K562 (cell line): ENCODE measurements at regions not wholly inside any gene's neighbourhood (a gene's known extent, or its start where the extent isn't known, plus 50 kb on each side); places are given as distances from the start of the nearest gene placed in this dataset.

Experiments used
- ATAC-seq: fragments of 200-7000 bp; cut with Tn5 transposase; 3 replicates; pipeline ENCODE4 v1.9.1; 2020; ENCODE audit warnings: moderate library complexity
- BruUV-seq: library from RNA; stranded (reverse); fragments of 400-500 nt; replicated peaks from 2 replicates; lab custom pipeline; 2021; lab: Mats Ljungman, UMichigan
- CTCF ChIA-PET: fragments of 300-600 bp; formaldehyde crosslinking; extraction: SDS; loops from one replicate; lab custom pipeline; 2021; ENCODE audit warnings: low intra/inter-chr PET ratio; lab: Yijun Ruan, JAX
- POLR2A ChIA-PET: fragments of 300-600, 350-650 bp; sonication (Branson Sonifier 250); formaldehyde crosslinking; extraction: SDS; loops from one replicate; lab custom pipeline; 2021; ENCODE audit warnings: antibody characterized with exemption, inconsistent platforms; lab: Yijun Ruan, JAX
- DNase-seq, 4 experiments: peaks; one replicate each; pipeline versions ENCODE4 v3.0.0 to v3.0.0-alpha.2; 2011 to 2018; ENCODE audit warnings: low spot score in 3 of 4, mixed read lengths in 3 of 4; ENCODE audit errors: extremely low read depth in 1 of 4
- FAIRE-seq: peaks from 2 replicates; lab custom pipeline; 2011; peaks lifted over from hg19 to GRCh38; lab: Jason Lieb, UNC
- H2AFZ ChIP-seq: 2 replicates; pipeline ENCODE4 v1.6.0; 2011; ENCODE audit warnings: low read depth, low read length, control low read depth, inconsistent platforms
- H3K27ac ChIP-seq: fragments of 200-600 bp; 3 replicates; pipeline ENCODE4 v1.8.0; 2011; ENCODE audit warnings: low read depth, mild to moderate bottlenecking, control low read depth, inconsistent platforms, low read length, moderate library complexity, mixed read lengths; ENCODE audit errors: extremely low read depth
- H3K27me3 ChIP-seq, 2 experiments: fragments of 300-600 bp in 1 of 2; 2 replicates in 1 of 2; 3 replicates in 1 of 2; pipeline versions ENCODE4 v1.6.0 to v1.8.0; 2011; ENCODE audit warnings: inconsistent platforms in 2 of 2, low read length in 2 of 2, mild to moderate bottlenecking in 1 of 2, mixed read lengths in 1 of 2, moderate library complexity in 1 of 2; ENCODE audit not compliant: control insufficient read depth in 2 of 2, insufficient read depth in 2 of 2
- H3K36me3 ChIP-seq: fragments of 300-600 bp; 3 replicates; pipeline ENCODE4 v1.8.0; 2011; ENCODE audit warnings: mild to moderate bottlenecking, low read length, inconsistent platforms; ENCODE audit not compliant: control insufficient read depth, insufficient read depth
- H3K4me1 ChIP-seq, 2 experiments: fragments of 200-600 bp in 1 of 2; replicated peaks in 1 of 2; 2 replicates in 1 of 2; 3 replicates in 1 of 2; pipeline versions ENCODE4 v1.5.1 to v1.8.0; 2011; ENCODE audit warnings: inconsistent platforms in 2 of 2, low read length in 2 of 2, mild to moderate bottlenecking in 1 of 2, mixed read lengths in 1 of 2, moderate library complexity in 1 of 2; ENCODE audit not compliant: control insufficient read depth in 2 of 2, insufficient read depth in 2 of 2
- H3K4me2 ChIP-seq: 2 replicates; pipeline ENCODE4 v1.6.1; 2011; ENCODE audit warnings: low read length, control low read depth, inconsistent platforms, mixed read lengths; ENCODE audit not compliant: insufficient read depth
- H3K4me3 ChIP-seq: fragments of 200-600 bp; sonication (generic), shearing (Covaris generic); 2 replicates; pipeline ENCODE4 v1.5.1; 2016; ENCODE audit warnings: control low read depth, inconsistent platforms
- H3K79me2 ChIP-seq: fragments of 200-600 bp; 3 replicates; pipeline ENCODE4 v1.8.0; 2011; ENCODE audit warnings: low read length, inconsistent platforms; ENCODE audit not compliant: control insufficient read depth, insufficient read depth
- H3K9ac ChIP-seq, 2 experiments: 2 replicates each; pipeline versions ENCODE4 v1.6.0 to v1.6.1; 2011; ENCODE audit warnings: low read depth in 2 of 2, low read length in 2 of 2, control low read depth in 1 of 2, inconsistent platforms in 1 of 2, mild to moderate bottlenecking in 1 of 2, mixed read lengths in 1 of 2; ENCODE audit not compliant: insufficient read depth in 1 of 2
- H3K9me1 ChIP-seq: one replicate; pipeline ENCODE4 v1.6.0; 2011; ENCODE audit warnings: inconsistent platforms, mild to moderate bottlenecking, low read length, moderate library complexity; ENCODE audit not compliant: control insufficient read depth, insufficient read depth
- H3K9me3 ChIP-seq: replicated peaks from 2 replicates; pipeline ENCODE4 v1.5.1; 2011; ENCODE audit warnings: low read depth, low read length, inconsistent platforms; ENCODE audit not compliant: control insufficient read depth, insufficient read depth
- H4K20me1 ChIP-seq: replicated peaks from 2 replicates; pipeline ENCODE4 v1.6.1; 2011; ENCODE audit warnings: low read length, inconsistent platforms, mixed read lengths; ENCODE audit not compliant: control insufficient read depth, insufficient read depth
- BRF1 ChIP-seq: IDR thresholded peaks from 3 replicates; pipeline ENCODE4 v1.6.1; 2011; ENCODE audit warnings: borderline replicate concordance, mild to moderate bottlenecking; ENCODE audit not compliant: insufficient read length; ENCODE audit errors: extremely low read depth
- CTBP1 ChIP-seq: fragments of 450-650 bp; IDR thresholded peaks from 2 replicates; pipeline ENCODE4 v1.6.1; 2016; ENCODE audit warnings: borderline replicate concordance
- HMGXB4 ChIP-seq: sonication (generic); formaldehyde crosslinking; IDR thresholded peaks from 2 replicates; pipeline ENCODE4 v1.8.1; 2023; ENCODE audit warnings: mild to moderate bottlenecking, missing genetic modification reagents
- PKNOX1 ChIP-seq: fragments of 450-650 bp; IDR thresholded peaks from 2 replicates; pipeline ENCODE4 v1.6.1; 2016
- ZFP1 ChIP-seq: fragments of 450-650 bp; formaldehyde crosslinking; IDR thresholded peaks from 2 replicates; pipeline ENCODE4 v1.4.0; 2020; ENCODE audit warnings: mild to moderate bottlenecking, mixed read lengths
- ZKSCAN1 ChIP-seq: fragments of 150-350 bp; IDR thresholded peaks from 2 replicates; pipeline ENCODE4 v1.6.1; 2016; ENCODE audit warnings: low read depth, low read length
- ZNF75A ChIP-seq: fragments of 450-650 bp; formaldehyde crosslinking; IDR thresholded peaks from 2 replicates; pipeline ENCODE4 v1.4.0; 2020; ENCODE audit warnings: mild to moderate bottlenecking
- ZNF76 ChIP-seq: fragments of 250-450 bp; sonication (Bioruptor Pico); IDR thresholded peaks from 2 replicates; pipeline ENCODE4 v1.4.0; 2020; ENCODE audit warnings: mild to moderate bottlenecking, moderate library complexity, borderline replicate concordance
- ZZZ3 ChIP-seq: fragments of 450-650 bp; IDR thresholded peaks from 2 replicates; pipeline ENCODE4 v1.6.1; 2016; ENCODE audit warnings: antibody characterized with exemption, mild to moderate bottlenecking, moderate library complexity
- WGBS: fragments of 100-300 bp; shearing (Covaris generic); methylation state at CpG from one replicate; pipeline ENCODE4 v1.1.6; 2016; ENCODE audit warnings: low coverage, mixed read lengths; ENCODE audit not compliant: insufficient coverage; ENCODE audit errors: missing lambda C conversion rate; 5-methylcytosine and 5-hydroxymethylcytosine counted together
- in situ Hi-C: fragments of 300-500 bp; cut with MboI; formaldehyde crosslinking; loops from 4 replicates; pipeline ENCODE4 v1.15.0; 2018; ENCODE audit warnings: inconsistent platforms, mixed read lengths
- intact Hi-C: fragments of 100-400 bp; cut with micrococcal nuclease; formaldehyde crosslinking; loops from 2 replicates; pipeline ENCODE4 v1.14.2; 2022

- Histone ChIP-seq H4K20me1 (no peaks in the 10 kb centered on the region), H3K36me3 (no peaks in the 10 kb centered on the region), H3K9me1 (no peaks in the 10 kb centered on the region), H3K9ac (no peak overlapping the region), H3K4me3 (no peak overlapping the region), H3K9me3 (no peaks in the 10 kb centered on the region), H3K4me1 (no peaks in the 10 kb centered on the region), H3K4me2 (no peak overlapping the region), H3K27me3 (peaks cover 36 to 55% of the 10 kb centered on the region in 2 experiments), H3K27ac (no peak overlapping the region), H3K79me2 (no peaks in the 10 kb centered on the region), H2AFZ (no peak overlapping the region)
- no TSS peak for BruUV-seq
- ChIA-PET CTCF (no interaction called here), POLR2A (no interaction called here)
- ATAC-seq (no peak), DNase-seq (no peak), FAIRE-seq (no peak)
- TF ChIP-seq HMGXB4 (CRISPR knock-in tag) (no peak), ZKSCAN1 (no peak), PKNOX1 (no peak), ZFP1 (CRISPR knock-in tag) (no peak), ZNF75A (CRISPR knock-in tag) (no peak), CTBP1 (no peak), ZNF76 (CRISPR knock-in tag) (no peak), ZZZ3 (no peak), BRF1 (no peak)
- WGBS = 4% methylated on average over 9 of the region's 10 CpGs
- intact Hi-C loops (no loop called here), in situ Hi-C loops (no loop called here)
Measured at GRCh38 chr2:130261099-130261498, 62.9 kb upstream of the TUBA3E start.
